ENCODE measurements at regions not wholly inside any gene's neighbourhood (a gene's known extent, or its start where the extent isn't known, plus 50 kb on each side); places are given as distances from the start of the nearest gene placed in this dataset.

GRCh38 chr6:134628154-134628553 is 310.2 kb upstream of the SGK1 start:
- TF ChIP-seq CTCF (IDR thresholded peaks at IDR 0.05), result no peak
- TF ChIP-seq POLR2A (IDR thresholded peaks at IDR 0.05), result no peak

Data from adrenal gland (tissue), 5 donors.